BLaER1 treated with 17β-estradiol and CSF1 and Interleukin-3, amounts not matched to agents 10 nM and 100 nM (cell line): ENCODE measurements at regions not wholly inside any gene's neighbourhood (a gene's known extent, or its start where the extent isn't known, plus 50 kb on each side); places are given as distances from the start of the nearest gene placed in this dataset.

Experiments
- H3K27ac ChIP-seq, 11 experiments: shearing (Covaris generic); formaldehyde crosslinking; 2 replicates each; pipeline ENCODE4 v1.8.1; 2022
- H3K27me3 ChIP-seq, 11 experiments: shearing (Covaris generic); formaldehyde crosslinking; 2 replicates each; pipeline ENCODE4 v1.8.1; 2022
- H3K36me3 ChIP-seq, 11 experiments: shearing (Covaris generic); formaldehyde crosslinking; 2 replicates each; pipeline ENCODE4 v1.8.1; 2022
- H3K4me1 ChIP-seq, 10 experiments: shearing (Covaris generic); formaldehyde crosslinking; 2 replicates each; pipeline ENCODE4 v1.8.1; 2022
- H3K4me2 ChIP-seq, 11 experiments: shearing (Covaris generic); formaldehyde crosslinking; 2 replicates each; pipeline ENCODE4 v1.8.1; 2022
- H3K4me3 ChIP-seq, 10 experiments: shearing (Covaris generic); formaldehyde crosslinking; 2 replicates each; pipeline ENCODE4 v1.8.1; 2022
- H3K9ac ChIP-seq, 11 experiments: shearing (Covaris generic); formaldehyde crosslinking; 2 replicates each; pipeline ENCODE4 v1.8.1; 2022
- H3K9me3 ChIP-seq, 11 experiments: shearing (Covaris generic); formaldehyde crosslinking; replicated peaks in 1 of 11; 2 replicates each; pipeline ENCODE4 v1.8.1; 2022
- H4K20me1 ChIP-seq, 11 experiments: shearing (Covaris generic); formaldehyde crosslinking; 2 replicates each; pipeline ENCODE4 v1.8.1; 2022
- Cebpa-rat ChIP-seq, 11 experiments: shearing (Covaris generic); IDR thresholded peaks; 2 replicates each; pipeline ENCODE4 v1.8.1; 2022

- H3K4me3 ChIP-seq = no peak overlapping the region
- no peaks in the 10 kb centered on the region for H3K27me3 ChIP-seq
- H3K9ac ChIP-seq = no peak overlapping the region
- H3K9me3 ChIP-seq = no peaks in the 10 kb centered on the region
- TF ChIP-seq Cebpa-rat (IDR thresholded peaks at IDR 0.05) = no peak
- H3K4me2 ChIP-seq = no peak overlapping the region
- no peaks in the 10 kb centered on the region for H3K4me1 ChIP-seq
- H4K20me1 ChIP-seq = no peaks in the 10 kb centered on the region
- H3K27ac ChIP-seq = no peak overlapping the region
- H3K36me3 ChIP-seq = no peaks in the 10 kb centered on the region
Observed at GRCh38 chr1:216814576-216815259, 91.5 kb upstream of the ESRRG start.

GRCh38 chr1:216812966-216813365 lies 89.7 kb upstream of the ESRRG start:
- Histone ChIP-seq H3K9ac (no peak overlapping the region), H3K4me2 (no peak overlapping the region), H3K4me3 (no peak overlapping the region), H3K9me3 (no peaks in the 10 kb centered on the region), H3K4me1 (no peaks in the 10 kb centered on the region), H3K27ac (no peak overlapping the region), H4K20me1 (no peaks in the 10 kb centered on the region), H3K36me3 (no peaks in the 10 kb centered on the region), H3K27me3 (no peaks in the 10 kb centered on the region)
- no peak for TF ChIP-seq Cebpa-rat (IDR thresholded peaks at IDR 0.05)

- H3K9ac ChIP-seq = no peak overlapping the region
- H3K36me3 ChIP-seq = no peaks in the 10 kb centered on the region
- no peak overlapping the region for H3K27ac ChIP-seq
- H3K4me3 ChIP-seq = no peak overlapping the region
- no peaks in the 10 kb centered on the region for H3K27me3 ChIP-seq
- no peak overlapping the region for H3K4me2 ChIP-seq
- no peaks in the 10 kb centered on the region for H4K20me1 ChIP-seq
- no peaks in the 10 kb centered on the region for H3K4me1 ChIP-seq
- H3K9me3 ChIP-seq = no peaks in the 10 kb centered on the region
- TF ChIP-seq Cebpa-rat (IDR thresholded peaks at IDR 0.05) = no peak
Observed at GRCh38 chr1:216809649-216810048, 86.4 kb upstream of the ESRRG start.

- H3K9me3 ChIP-seq = no peaks in the 10 kb centered on the region
- H3K9ac ChIP-seq = no peak overlapping the region
- no peak for TF ChIP-seq Cebpa-rat (IDR thresholded peaks at IDR 0.05)
- H3K27ac ChIP-seq = no peak overlapping the region
- H3K4me2 ChIP-seq = no peak overlapping the region
- H3K27me3 ChIP-seq = no peaks in the 10 kb centered on the region
- no peaks in the 10 kb centered on the region for H3K36me3 ChIP-seq
- H3K4me3 ChIP-seq = no peak overlapping the region
- H3K4me1 ChIP-seq = no peaks in the 10 kb centered on the region
- no peaks in the 10 kb centered on the region for H4K20me1 ChIP-seq
Observed at GRCh38 chr1:216807696-216808095, 84.5 kb upstream of the ESRRG start.

GRCh38 chr1:216805953-216806352 lies 82.7 kb upstream of the ESRRG start:
- no peak for TF ChIP-seq Cebpa-rat (IDR thresholded peaks at IDR 0.05)
- H3K27me3 ChIP-seq = no peaks in the 10 kb centered on the region
- no peak overlapping the region for H3K9ac ChIP-seq
- H3K9me3 ChIP-seq = no peaks in the 10 kb centered on the region
- no peak overlapping the region for H3K4me3 ChIP-seq
- no peak overlapping the region for H3K4me2 ChIP-seq
- H3K36me3 ChIP-seq = no peaks in the 10 kb centered on the region
- H4K20me1 ChIP-seq = no peaks in the 10 kb centered on the region
- no peak overlapping the region for H3K27ac ChIP-seq
- H3K4me1 ChIP-seq = no peaks in the 10 kb centered on the region

- no peaks in the 10 kb centered on the region for H3K27me3 ChIP-seq
- no peak overlapping the region for H3K4me2 ChIP-seq
- H3K4me1 ChIP-seq = no peaks in the 10 kb centered on the region
- no peaks in the 10 kb centered on the region for H4K20me1 ChIP-seq
- TF ChIP-seq Cebpa-rat (IDR thresholded peaks at IDR 0.05) = no peak
- no peaks in the 10 kb centered on the region for H3K36me3 ChIP-seq
- H3K9me3 ChIP-seq = no peaks in the 10 kb centered on the region
- H3K4me3 ChIP-seq = no peak overlapping the region
- no peak overlapping the region for H3K27ac ChIP-seq
- no peak overlapping the region for H3K9ac ChIP-seq
Observed at GRCh38 chr1:216805233-216805632, 82.0 kb upstream of the ESRRG start.

- Histone ChIP-seq H3K4me1 (no peaks in the 10 kb centered on the region), H3K36me3 (no peaks in the 10 kb centered on the region), H3K4me2 (no peak overlapping the region), H4K20me1 (no peaks in the 10 kb centered on the region), H3K9me3 (no peaks in the 10 kb centered on the region), H3K4me3 (no peak overlapping the region), H3K9ac (no peak overlapping the region), H3K27ac (no peak overlapping the region), H3K27me3 (no peaks in the 10 kb centered on the region)
- TF ChIP-seq Cebpa-rat (IDR thresholded peaks at IDR 0.05) = no peak
Observed at GRCh38 chr1:216804111-216804510, 80.9 kb upstream of the ESRRG start.

- no peak overlapping the region for H3K27ac ChIP-seq
- no peaks in the 10 kb centered on the region for H3K9me3 ChIP-seq
- H3K9ac ChIP-seq = no peak overlapping the region
- no peak overlapping the region for H3K4me3 ChIP-seq
- no peak overlapping the region for H3K4me2 ChIP-seq
- no peaks in the 10 kb centered on the region for H3K36me3 ChIP-seq
- H3K4me1 ChIP-seq = no peaks in the 10 kb centered on the region
- no peaks in the 10 kb centered on the region for H4K20me1 ChIP-seq
- H3K27me3 ChIP-seq = no peaks in the 10 kb centered on the region
- no peak for TF ChIP-seq Cebpa-rat (IDR thresholded peaks at IDR 0.05)
Observed at GRCh38 chr1:216794586-216794985, 71.4 kb upstream of the ESRRG start.

- no peaks in the 10 kb centered on the region for H3K27me3 ChIP-seq
- TF ChIP-seq Cebpa-rat (IDR thresholded peaks at IDR 0.05) = no peak
- H3K36me3 ChIP-seq = no peaks in the 10 kb centered on the region
- H3K9me3 ChIP-seq = no peaks in the 10 kb centered on the region
- H3K27ac ChIP-seq = no peak overlapping the region
- no peak overlapping the region for H3K9ac ChIP-seq
- no peak overlapping the region for H3K4me3 ChIP-seq
- no peaks in the 10 kb centered on the region for H4K20me1 ChIP-seq
- no peak overlapping the region for H3K4me2 ChIP-seq
- no peaks in the 10 kb centered on the region for H3K4me1 ChIP-seq
Observed at GRCh38 chr1:216793973-216794372, 70.7 kb upstream of the ESRRG start.

- Histone ChIP-seq H3K36me3 (no peaks in the 10 kb centered on the region), H4K20me1 (no peaks in the 10 kb centered on the region), H3K27me3 (no peaks in the 10 kb centered on the region), H3K9ac (no peak overlapping the region), H3K9me3 (no peaks in the 10 kb centered on the region), H3K4me2 (no peak overlapping the region), H3K4me1 (no peaks in the 10 kb centered on the region), H3K27ac (no peak overlapping the region), H3K4me3 (no peak overlapping the region)
- no peak for TF ChIP-seq Cebpa-rat (IDR thresholded peaks at IDR 0.05)
Observed at GRCh38 chr1:216793303-216793702, 70.1 kb upstream of the ESRRG start.
